Gastroesophageal sphincter (tissue), 3 donors: ENCODE measurements at regions not wholly inside any gene's neighbourhood (a gene's known extent, or its start where the extent isn't known, plus 50 kb on each side); places are given as distances from the start of the nearest gene placed in this dataset.

Source experiments
- POLR2AphosphoS5 ChIP-seq: sonication (generic); formaldehyde crosslinking; IDR thresholded peaks from one replicate; pipeline ENCODE4 v1.6.1; 2017; ENCODE audit warnings: antibody characterized with exemption
- TF ChIP-seq, protein P1 (sequence below), 4 experiments: fragments of 200-600 bp in 2 of 4; fragments of 450-650 bp in 2 of 4; sonication (generic) in 1 of 4; IDR thresholded peaks; one replicate each; pipeline ENCODE4 v1.5.1; 2017 to 2019; ENCODE audit warnings: antibody characterized with exemption in 4 of 4, mild to moderate bottlenecking in 2 of 4, moderate library complexity in 2 of 4

GRCh38 chr3:35216501-35217266 is 422.6 kb upstream of the ARPP21 start:
- TF ChIP-seq, protein P1, sequence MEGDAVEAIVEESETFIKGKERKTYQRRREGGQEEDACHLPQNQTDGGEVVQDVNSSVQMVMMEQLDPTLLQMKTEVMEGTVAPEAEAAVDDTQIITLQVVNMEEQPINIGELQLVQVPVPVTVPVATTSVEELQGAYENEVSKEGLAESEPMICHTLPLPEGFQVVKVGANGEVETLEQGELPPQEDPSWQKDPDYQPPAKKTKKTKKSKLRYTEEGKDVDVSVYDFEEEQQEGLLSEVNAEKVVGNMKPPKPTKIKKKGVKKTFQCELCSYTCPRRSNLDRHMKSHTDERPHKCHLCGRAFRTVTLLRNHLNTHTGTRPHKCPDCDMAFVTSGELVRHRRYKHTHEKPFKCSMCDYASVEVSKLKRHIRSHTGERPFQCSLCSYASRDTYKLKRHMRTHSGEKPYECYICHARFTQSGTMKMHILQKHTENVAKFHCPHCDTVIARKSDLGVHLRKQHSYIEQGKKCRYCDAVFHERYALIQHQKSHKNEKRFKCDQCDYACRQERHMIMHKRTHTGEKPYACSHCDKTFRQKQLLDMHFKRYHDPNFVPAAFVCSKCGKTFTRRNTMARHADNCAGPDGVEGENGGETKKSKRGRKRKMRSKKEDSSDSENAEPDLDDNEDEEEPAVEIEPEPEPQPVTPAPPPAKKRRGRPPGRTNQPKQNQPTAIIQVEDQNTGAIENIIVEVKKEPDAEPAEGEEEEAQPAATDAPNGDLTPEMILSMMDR (IDR thresholded peaks at IDR 0.05), result no peak
- no peak for TF ChIP-seq POLR2AphosphoS5
